ENCODE measurements at regions not wholly inside any gene's neighbourhood (a gene's known extent, or its start where the extent isn't known, plus 50 kb on each side); places are given as distances from the start of the nearest gene placed in this dataset.

- FAIRE-seq (no peak), DNase-seq (ENCODE audit: low spot score) (no peak)
Measured at GRCh38 chr4:71240094-71240493, 98.7 kb upstream of the SLC4A4 start.

- no peak for DNase-seq (ENCODE audit: low spot score)
- FAIRE-seq = no peak
Measured at GRCh38 chr4:71241501-71242288, 97.1 kb upstream of the SLC4A4 start.

- DNase-seq (ENCODE audit: low spot score) (no peak), FAIRE-seq (no peak)
Measured at GRCh38 chr4:71243091-71243833, 95.6 kb upstream of the SLC4A4 start.

GRCh38 chr4:71247706-71248105 lies 91.1 kb upstream of the SLC4A4 start:
- no peak for DNase-seq (ENCODE audit: low spot score)
- no peak for FAIRE-seq

- no peak for DNase-seq (ENCODE audit: low spot score)
- FAIRE-seq = no peak
Measured at GRCh38 chr4:71251261-71251660, 87.6 kb upstream of the SLC4A4 start.

- FAIRE-seq = no peak
- DNase-seq (ENCODE audit: low spot score) = no peak
Measured at GRCh38 chr4:71253545-71253944, 85.3 kb upstream of the SLC4A4 start.

GRCh38 chr4:71254451-71255012 lies 84.3 kb upstream of the SLC4A4 start:
- no peak for FAIRE-seq
- no peak for DNase-seq (ENCODE audit: low spot score)

- DNase-seq (ENCODE audit: low spot score) (no peak), FAIRE-seq (no peak)
Measured at GRCh38 chr4:71255976-71256375, 82.8 kb upstream of the SLC4A4 start.

GRCh38 chr4:71257761-71258160 lies 81.1 kb upstream of the SLC4A4 start:
- no peak for DNase-seq (ENCODE audit: low spot score)
- FAIRE-seq = no peak

- FAIRE-seq (no peak), DNase-seq (ENCODE audit: low spot score) (no peak)
Measured at GRCh38 chr4:71258323-71258722, 80.5 kb upstream of the SLC4A4 start.

- FAIRE-seq (no peak), DNase-seq (ENCODE audit: low spot score) (no peak)
Measured at GRCh38 chr4:71259280-71259679, 79.5 kb upstream of the SLC4A4 start.

- FAIRE-seq (no peak), DNase-seq (ENCODE audit: low spot score) (no peak)
Measured at GRCh38 chr4:71259911-71260331, 78.9 kb upstream of the SLC4A4 start.

- FAIRE-seq (no peak), DNase-seq (ENCODE audit: low spot score) (no peak)
Measured at GRCh38 chr4:71260544-71260943, 78.3 kb upstream of the SLC4A4 start.

- DNase-seq (ENCODE audit: low spot score) (no peak), FAIRE-seq (no peak)
Measured at GRCh38 chr4:71261001-71261400, 77.8 kb upstream of the SLC4A4 start.

GRCh38 chr4:71261633-71262121 lies 77.1 kb upstream of the SLC4A4 start:
- FAIRE-seq = no peak
- DNase-seq (ENCODE audit: low spot score) = no peak

- no peak for DNase-seq (ENCODE audit: low spot score)
- FAIRE-seq = no peak
Measured at GRCh38 chr4:71262161-71262560, 76.7 kb upstream of the SLC4A4 start.

- peak; percentile 75 for DNase-seq (ENCODE audit: low spot score)
- FAIRE-seq = peak; percentile 90
Measured at GRCh38 chr4:71266090-71266794, 72.6 kb upstream of the SLC4A4 start.

- no peak for DNase-seq (ENCODE audit: low spot score)
- FAIRE-seq = no peak
Measured at GRCh38 chr4:71267244-71267643, 71.6 kb upstream of the SLC4A4 start.

- FAIRE-seq (peak; percentile 41), DNase-seq (ENCODE audit: low spot score) (peak; percentile 48)
Measured at GRCh38 chr4:71268166-71268565, 70.7 kb upstream of the SLC4A4 start.

GRCh38 chr4:71269233-71269632 lies 69.6 kb upstream of the SLC4A4 start:
- DNase-seq (ENCODE audit: low spot score) = no peak
- FAIRE-seq = no peak

- DNase-seq (ENCODE audit: low spot score) (no peak), FAIRE-seq (no peak)
Measured at GRCh38 chr4:71270901-71271300, 67.9 kb upstream of the SLC4A4 start.

GRCh38 chr4:71272976-71273375 lies 65.8 kb upstream of the SLC4A4 start:
- peak; percentile 92 for FAIRE-seq
- peak; percentile 51 for DNase-seq (ENCODE audit: low spot score)

Measured in RCC 7860 (cell line).